GM21737 (cell line): ENCODE measurements at regions not wholly inside any gene's neighbourhood (a gene's known extent, or its start where the extent isn't known, plus 50 kb on each side); places are given as distances from the start of the nearest gene placed in this dataset.
"Not testable (repeated sequence)": the region's sequence is repeated elsewhere in the genome, so short reads cannot be mapped to it uniquely, and the experiment has no call there.

Experiments
- ATAC-seq: cut with Tn5 transposase; IDR thresholded peaks from one replicate; pipeline ENCODE4 v1.9.1; 2021; ENCODE audit warnings: mild to moderate bottlenecking, moderate library complexity; ENCODE audit not compliant: unreplicated experiment

DNA sequence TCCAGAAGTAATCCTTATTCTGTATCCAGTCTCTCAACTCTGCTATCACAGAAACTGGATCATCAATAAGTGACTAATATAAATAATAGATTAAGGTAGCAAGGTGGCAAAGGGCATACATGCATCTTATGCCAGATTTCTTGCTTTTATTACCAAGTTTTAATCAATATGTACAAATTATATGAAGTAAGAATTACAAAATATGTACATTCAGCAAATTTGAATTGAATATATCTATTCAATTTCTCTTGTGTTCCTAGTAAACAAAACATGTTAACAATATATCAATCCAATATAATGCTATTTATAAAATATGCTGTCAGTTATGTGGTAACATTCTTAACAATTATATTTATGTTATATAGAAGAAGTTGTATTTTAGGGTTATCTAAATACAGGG lies 488.7 kb upstream of the COX7C start:
- no peak for ATAC-seq

DNA sequence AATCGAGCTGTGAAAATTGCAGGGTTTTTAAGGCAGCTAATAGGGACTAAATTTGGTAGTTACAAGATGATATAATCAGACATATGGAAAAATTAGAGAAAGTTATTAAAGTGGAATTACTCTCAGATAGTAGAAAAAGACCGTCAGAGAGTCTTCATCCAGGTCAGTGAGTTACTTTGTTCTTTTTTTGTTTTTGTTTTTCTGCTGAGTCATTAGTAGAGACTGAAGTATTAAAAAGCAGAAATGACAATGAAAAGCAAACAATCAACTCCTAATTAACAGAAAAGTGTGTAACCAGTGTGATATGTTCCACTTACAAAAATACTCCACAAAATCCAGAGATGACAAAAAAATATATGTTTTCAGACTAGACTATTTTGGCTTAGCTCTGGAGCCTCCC lies 480.4 kb upstream of the COX7C start:
- ATAC-seq, result no peak

DNA sequence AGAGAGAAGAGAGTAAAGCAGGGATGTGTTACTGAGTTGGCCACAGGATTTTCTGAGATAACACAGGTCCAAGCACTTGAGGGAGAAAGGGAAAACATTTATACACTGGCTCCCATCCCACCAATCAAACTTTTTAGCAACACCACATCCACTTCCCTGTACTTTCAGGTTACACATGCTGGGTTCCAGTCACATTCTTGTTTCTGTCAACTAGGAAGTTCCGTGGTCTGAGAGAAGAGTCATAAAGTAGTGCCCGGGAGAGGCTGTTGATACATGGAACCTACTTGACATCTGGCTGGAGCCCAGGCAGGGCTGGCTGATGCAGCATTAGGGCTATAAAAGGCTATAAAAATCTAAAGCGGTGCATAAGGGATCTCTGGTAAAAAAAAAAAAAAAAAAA lies 473.9 kb upstream of the COX7C start:
- ATAC-seq, result no peak

DNA sequence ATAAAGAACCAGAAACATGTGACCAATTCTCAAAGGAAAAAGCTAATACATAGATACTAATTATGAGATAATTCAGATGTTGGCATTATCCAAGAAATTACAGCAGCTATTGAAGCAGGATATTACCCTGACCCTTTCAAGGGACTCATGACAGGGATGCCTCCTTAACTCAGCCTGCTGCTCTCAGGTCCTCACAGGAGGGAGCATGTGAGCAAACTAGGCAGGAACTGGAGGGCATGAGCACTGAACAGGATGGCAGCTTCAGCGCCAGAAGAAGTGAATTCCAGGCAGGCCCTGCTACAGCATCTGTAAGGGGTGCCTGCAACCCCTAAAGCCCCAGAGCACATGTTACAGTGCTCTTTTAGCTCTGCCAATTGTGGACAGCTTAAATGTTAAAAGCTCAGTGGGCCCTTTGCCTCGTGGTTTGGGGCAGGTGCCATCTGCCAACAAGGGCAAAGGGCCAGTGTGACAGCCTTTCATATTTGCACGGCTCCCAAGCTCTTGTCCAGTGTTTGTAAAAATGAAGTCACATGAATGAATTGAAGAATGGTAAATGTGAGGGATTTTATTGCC lies 464.7 kb upstream of the COX7C start:
- no peak for ATAC-seq

DNA sequence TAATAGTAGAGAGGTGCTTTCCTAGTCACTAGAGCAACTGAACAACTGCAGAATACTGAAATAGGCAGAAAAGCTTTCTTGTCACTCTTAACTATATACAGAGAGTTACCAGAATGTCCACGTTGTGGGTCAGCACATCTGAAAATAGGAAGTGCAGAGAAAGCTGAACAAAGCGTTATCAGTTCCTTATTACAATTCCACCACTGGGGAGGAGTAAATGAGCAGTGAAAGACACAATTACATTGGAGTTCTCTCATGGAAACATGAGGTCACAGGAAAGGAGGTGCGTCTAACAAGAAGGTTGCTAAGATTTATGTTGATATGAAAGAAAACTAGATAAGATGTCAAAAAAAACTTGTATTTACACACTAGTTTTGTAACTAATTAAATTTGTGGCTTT lies 461.9 kb upstream of the COX7C start:
- ATAC-seq, result no peak

DNA sequence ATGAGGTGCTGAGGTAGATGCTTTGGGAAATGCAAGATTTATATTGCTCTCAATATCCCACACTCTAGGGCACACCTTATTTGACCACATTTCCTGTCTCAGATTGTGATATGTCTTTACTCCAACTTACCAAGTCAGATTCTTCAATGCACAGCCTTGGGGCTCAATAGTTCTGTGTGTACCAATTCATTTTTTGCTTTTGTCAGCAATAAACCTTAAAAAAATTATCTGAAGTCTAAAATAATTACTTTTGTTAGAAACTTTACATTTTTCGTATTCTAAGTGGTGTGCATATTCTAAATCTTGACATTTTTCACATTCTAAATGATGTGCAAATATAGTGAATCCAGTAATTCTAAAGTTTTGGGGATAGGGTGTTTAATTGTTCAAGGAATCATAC lies 447.5 kb upstream of the COX7C start:
- ATAC-seq, result no peak

DNA sequence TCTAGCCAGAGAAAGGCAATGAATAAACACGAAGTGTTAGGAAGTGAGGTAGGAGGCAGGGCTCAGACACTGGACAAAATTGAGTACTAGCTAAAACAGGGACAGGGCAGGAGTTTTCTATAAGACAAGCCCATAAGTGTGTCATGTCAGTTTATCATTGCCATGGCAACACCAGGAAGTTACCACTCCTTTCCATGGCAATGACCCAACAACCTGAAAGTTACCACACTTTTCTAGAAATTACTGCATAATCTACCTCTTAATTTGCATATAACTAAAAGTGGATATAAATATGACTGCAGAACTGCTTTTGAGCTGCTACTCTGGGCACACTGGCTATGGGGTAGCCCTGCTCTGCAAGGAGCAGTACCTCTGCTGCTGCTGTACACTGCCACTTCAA lies 442.5 kb upstream of the COX7C start:
- ATAC-seq, result no peak

DNA sequence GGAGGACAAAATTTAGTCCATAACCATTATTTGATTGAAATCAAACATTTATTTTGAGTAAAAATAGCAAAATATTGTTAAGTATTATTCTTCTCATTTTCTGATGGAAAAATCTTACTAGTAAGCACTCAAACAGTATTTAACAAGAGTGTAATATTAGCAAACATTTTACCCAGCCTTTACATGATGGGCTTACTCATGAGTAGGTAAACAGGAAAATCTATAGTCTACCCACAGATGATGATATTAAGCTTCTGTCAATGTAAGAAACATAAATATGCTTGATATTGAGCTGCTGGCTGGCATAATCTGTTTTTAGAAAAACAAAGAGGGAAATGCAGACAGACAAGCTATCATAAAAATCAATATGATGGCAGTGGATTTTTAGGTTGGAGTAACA lies 418.5 kb upstream of the COX7C start:
- ATAC-seq, result no peak

DNA sequence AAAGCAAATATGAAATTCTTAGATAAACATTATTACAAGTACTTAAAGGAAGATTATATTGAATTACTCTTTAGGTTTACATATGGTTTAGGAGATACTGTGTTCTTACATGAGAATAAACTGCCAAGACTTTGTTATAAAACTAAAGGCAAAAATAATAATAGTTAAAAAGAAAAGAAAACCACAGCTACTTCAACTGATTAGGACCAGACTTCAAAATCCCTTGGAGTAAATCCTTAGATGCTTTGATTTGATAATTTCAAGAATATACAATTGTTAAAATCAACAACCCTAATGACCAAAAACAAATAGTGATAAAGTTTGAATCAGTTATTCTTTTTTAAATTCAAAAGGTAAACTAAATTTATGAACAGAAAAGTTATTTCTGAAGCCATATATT lies 389.6 kb upstream of the COX7C start:
- ATAC-seq, result no peak

DNA sequence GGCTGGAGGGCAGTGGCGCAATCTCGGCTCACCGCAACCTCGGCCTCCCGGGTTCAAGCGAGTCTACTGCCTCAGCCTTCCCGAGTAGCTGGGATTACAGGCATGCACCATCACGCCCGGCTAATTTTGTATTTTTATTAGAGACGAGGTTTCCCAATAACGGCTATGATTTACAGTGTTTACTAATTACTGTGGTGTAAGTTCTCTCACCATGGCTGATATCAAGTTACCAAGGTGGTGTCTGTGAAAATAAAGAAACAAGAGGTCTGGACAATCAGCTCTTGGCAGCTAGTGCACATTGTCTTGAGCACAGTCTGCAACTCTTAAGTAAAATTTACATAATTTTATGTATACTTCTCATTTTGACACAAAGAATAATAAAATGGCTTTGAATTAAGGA lies 385.5 kb upstream of the COX7C start:
- no peak for ATAC-seq

DNA sequence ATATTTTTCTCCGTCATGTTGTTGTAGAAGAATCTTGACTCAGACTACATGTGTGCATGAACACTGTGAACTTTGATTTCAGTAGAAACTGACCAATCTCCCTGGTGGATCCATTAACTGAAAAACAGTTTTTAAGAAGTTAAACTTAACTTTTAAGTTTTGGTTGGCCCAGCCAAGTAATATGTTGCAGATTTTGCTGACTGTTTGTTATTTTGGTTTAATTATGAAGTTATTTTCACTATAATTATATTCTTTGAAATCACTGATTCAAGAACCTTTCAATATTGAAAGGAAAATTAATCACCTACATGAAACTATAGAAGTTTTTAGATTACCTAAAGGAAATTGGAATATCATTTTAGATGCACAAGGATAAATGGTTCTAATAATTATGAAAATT lies 373.6 kb upstream of the COX7C start:
- ATAC-seq, result no peak

DNA sequence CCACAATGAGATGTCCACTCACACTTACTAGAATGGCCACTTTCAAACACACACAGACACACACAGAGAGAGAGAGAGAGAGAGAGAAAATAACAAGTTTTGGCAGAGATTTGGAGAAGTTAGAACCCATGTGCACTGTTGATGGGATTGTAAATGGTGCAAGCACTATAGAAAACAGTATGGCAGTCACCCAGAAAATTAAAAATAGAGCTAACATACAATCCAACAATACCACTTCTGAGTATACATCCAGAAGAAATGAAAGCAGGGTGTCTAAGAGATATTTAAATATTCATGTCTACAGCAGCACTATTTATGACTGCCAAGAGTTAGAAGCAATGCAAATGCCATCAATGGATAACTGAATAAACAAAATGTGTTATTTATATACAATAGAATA lies 359.9 kb upstream of the COX7C start:
- ATAC-seq, result no peak

DNA sequence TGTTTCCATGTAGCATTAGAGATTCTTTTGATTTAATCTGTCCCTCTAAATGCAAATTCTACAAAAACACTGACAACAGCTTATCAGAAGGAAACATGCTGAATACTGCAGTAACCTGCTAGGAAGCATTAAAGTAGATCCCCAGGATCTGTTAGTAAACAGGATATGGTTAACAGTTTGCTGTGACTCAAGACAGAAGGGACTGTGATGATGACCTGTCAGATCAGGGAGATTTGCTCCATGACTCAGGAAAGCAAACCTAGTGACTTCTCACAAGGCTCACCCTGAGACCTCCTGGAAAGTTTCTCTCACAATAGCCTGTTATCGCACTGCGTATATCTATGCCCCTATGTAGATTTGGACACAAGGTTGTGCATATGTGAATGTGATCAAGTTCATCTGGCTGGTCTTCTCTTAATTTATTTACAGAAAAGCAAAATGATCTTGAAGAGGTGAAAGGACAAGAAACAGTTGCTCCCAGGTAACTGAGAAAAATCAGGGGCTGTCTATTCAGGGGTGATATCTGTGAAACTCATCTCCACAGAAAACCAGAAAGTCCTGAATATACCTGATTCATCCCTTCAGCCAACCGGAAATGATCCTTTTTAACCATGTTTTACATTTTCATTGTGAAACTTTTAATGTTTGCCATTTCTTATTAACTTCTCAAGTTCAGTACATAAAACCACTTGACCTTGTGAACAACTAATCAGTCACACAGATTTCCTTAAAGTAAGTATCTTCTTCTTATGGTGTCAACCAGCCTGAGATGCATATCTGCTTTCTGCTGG lies 333.1 kb upstream of the COX7C start:
- not testable (repeated sequence) for ATAC-seq

DNA sequence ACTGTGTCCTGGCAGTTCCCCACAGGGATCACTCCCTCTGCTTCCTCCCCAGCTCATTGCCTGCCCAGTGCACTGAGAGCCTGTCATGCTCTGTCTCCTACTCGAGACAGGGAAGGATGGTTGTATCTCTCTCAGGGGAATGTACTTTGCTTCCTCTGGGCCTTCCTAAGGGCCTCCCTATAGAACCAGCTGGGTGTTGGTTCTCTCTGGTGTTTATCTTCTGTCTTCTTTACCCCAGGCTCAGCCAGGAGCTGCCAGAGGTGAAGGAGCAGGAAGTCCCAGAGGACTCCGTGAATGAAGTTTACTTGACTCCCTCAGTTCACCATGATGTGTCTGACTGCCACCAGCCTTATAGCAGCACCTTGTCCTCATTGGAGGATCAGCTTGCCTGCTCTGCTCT lies 330.3 kb upstream of the COX7C start:
- not testable (repeated sequence) for ATAC-seq

DNA sequence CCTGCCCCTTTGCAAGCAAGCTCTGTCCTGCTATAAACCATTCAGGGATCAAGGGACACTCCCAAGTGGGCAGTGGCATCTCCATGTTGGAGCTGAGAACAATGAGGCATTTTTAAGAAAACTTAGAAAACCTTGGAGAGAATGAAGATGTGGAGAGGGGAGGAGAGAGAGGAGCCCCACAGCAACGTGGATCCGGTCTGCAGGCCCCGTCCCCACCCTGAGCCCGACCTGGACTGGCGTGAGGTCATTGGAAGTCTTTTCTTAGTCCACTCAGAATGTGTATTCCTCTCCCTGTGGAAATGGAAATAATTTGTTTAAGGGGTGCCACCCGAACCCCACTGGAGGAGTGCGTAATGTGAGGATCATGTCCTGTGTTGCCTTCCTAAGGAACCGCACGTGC lies 328.0 kb upstream of the COX7C start:
- ATAC-seq, result not testable (repeated sequence)

DNA sequence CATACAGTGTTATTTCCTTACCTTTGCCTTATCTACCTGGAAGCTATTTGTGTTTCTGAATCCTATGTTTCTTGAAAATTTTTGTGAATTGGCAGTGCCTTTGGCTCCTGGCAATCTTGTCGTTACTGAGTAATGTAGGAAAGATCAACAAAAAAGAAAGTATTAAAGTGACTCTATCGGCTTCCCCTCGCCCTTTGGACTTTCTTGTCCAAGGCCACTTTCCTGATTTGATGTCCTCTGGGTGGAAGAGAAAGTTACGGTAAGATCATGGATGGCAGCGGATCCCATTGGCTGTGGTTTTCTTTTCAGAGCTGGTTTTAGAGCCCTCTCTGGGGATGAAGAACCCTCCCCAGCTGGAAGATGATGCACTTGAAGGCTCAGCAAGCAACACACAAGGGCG lies 324.9 kb upstream of the COX7C start:
- ATAC-seq, result not testable (repeated sequence)

DNA sequence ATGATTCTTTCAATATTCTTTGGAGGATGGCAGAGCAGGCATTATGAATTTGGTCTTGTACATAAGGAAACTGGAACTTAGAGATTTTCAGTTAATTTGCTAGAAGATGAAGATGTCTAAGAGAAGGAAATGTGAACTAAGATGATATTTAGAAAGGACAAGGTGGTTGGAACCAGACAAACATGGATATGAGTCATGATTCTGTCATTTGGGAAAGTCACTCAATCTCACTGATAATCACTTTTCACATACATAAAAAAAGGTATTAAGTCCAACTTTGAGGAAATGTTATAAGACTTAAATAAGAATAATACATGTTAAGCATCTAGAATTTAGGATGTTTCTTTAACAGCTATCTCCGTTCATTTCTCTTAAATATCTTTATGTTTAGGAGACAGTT lies 315.1 kb upstream of the COX7C start:
- not testable (repeated sequence) for ATAC-seq

DNA sequence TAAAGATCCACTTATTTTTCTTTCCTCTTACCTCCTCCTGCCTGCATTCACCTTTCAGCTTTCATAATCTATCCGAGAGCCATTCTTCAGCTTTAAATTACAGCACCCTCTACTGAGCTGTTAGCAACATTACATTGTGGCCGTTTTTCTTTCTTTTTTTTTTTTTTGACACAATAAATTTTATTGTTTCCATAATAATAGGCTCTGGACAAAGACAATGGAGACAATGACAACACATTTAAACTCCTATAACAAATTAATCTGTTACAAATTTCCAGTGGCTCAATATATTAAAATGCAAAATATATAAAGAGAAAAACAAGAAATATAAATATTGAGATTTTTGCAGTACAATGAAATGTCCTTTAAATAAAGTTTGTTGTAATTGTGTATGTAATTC lies 312.7 kb upstream of the COX7C start:
- ATAC-seq, result not testable (repeated sequence)

DNA sequence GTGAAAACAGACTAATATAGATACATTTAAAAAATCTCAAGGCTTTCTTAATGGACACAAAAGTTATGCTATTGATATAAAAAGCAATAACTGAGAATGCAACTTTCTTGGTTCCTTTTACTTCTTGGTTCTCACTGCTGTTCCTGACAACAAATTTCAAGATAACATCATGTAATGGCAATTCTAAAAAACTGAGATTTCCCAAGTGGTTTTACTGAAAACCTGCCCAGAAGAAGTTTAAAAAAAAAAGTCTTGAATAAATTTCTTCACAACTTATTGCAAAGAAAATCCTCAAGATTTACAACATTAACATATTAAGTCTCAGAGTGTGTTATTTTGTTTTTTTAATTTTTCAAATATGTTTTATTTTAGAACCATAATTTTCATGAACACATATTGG lies 302.8 kb upstream of the COX7C start:
- no peak for ATAC-seq

DNA sequence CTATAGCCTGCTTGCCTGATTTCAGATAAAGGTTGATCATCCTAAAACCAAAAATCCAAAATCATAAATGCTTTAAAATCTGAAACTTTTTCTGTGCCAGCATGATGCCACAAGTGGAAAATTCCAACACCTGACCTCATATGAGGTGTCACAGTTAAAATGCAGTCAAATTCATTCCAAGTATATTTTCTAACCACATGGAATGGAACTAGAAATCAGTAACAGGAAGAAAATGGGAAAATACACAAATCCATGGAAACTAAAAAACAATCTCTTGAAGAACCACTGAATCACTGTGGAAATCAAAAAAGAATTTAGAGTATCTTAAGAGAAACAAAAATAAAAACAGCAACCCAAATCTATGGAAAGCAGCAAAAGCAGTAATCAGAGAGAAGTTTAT lies 297.5 kb upstream of the COX7C start:
- no peak for ATAC-seq

DNA sequence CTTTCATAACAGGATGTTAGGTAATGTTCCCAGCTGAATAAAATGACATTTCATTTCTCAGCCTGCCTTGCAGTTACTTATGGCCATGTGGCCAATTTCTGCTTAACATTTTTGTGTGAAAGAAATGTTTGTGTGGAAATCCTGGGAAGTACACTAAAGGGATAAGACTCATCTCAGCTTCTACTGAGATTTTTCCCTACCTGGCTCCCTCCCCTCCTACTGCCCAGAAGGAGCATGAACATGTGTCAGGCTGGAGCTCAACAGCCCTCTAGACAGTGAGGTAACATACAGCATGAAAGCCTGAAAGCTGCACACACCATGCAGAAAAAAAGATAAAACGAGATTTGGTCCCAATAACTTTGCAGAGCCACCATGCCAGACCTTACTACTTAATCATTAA lies 288.4 kb upstream of the COX7C start:
- no peak for ATAC-seq

DNA sequence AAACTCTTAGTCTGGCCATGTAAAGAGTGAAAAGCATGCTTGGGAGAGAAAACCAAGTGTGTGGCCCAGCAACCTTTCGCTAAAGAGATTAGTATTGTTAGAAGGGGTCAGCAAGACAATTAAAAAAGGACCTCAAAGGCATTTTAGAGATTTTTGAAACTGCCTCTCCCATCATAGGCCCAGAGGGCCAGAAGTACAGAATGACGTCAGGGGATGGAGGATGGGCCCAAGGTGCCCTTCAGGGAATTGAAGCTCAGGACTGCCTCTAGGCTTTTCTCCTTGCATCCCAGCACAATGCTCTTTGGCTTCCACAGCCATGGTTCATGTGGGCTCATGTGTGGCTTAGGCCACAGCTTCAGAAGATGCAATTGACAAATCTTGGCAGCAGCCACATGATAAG lies 287.0 kb upstream of the COX7C start:
- ATAC-seq, result no peak

DNA sequence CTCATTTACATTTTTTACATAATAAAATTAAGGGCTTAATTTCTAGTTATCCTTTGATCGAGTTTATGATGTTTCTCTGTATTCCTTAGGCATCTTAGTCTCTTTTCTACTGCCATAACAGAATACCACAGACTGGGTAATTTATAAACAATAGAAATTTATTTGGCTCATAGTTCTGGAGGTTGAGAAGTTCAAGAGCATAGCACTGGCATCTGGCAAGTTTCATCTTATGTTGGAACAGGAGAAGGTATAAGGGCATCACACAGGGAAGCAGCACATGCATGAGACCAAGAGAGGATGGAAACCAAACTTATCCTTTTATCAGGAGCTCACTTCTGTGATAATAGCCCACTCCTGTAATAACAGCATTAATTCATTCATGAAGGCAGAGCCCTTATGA lies 284.9 kb upstream of the COX7C start:
- no peak for ATAC-seq
